ENCODE measurements at regions not wholly inside any gene's neighbourhood (a gene's known extent, or its start where the extent isn't known, plus 50 kb on each side); places are given as distances from the start of the nearest gene placed in this dataset.

- ATAC-seq (peak; percentile 31; the same call in 1 of the 3 replicates), DNase-seq (ENCODE audit: extremely low read depth in 1 of 4, low spot score in 3 of 4) (no peak), FAIRE-seq (no peak)
- no peaks in the 10 kb centered on the region for H3K79me2 ChIP-seq (ENCODE audit: control insufficient read depth, insufficient read depth, low read length)
- POLR2A ChIA-PET, result no interaction called here
- H3K27me3 ChIP-seq (ENCODE audit: control insufficient read depth in 2 of 2, insufficient read depth in 2 of 2, low read length in 2 of 2), result peaks cover 42 to 71% of the 10 kb centered on the region in 2 experiments
- H3K36me3 ChIP-seq (ENCODE audit: control insufficient read depth, insufficient read depth, low read length), result no peaks in the 10 kb centered on the region
- H3K9me3 ChIP-seq (replicated peaks; ENCODE audit: control insufficient read depth, insufficient read depth, low read depth, low read length), result no peaks in the 10 kb centered on the region
- TF ChIP-seq SIN3B (IDR thresholded peaks at IDR 0.05; ENCODE audit: low read depth) (no peak), CTCF (IDR thresholded peaks at IDR 0.05 in 2 of 3, conservative IDR thresholded peaks at IDR 0.05 in 1 of 3; ENCODE audit: insufficient read depth in 2 of 3, low read depth in 1 of 3, low read length in 3 of 3) (peak in 2 of 3 experiments; percentile 12 to 19; a peak in 1 of 6 replicates)
- intact Hi-C loops (cut with micrococcal nuclease) (no loop called here), in situ Hi-C loops (cut with MboI) (loop anchor here (25.0 kb wide), 1 partner anchor 540 kb away; no protein-coding TSS in a partner anchor)
- H3K9ac ChIP-seq (ENCODE audit: insufficient read depth in 1 of 2, low read depth in 2 of 2, low read length in 2 of 2), result no peak overlapping the region
- no peak overlapping the region for H3K27ac ChIP-seq (ENCODE audit: extremely low read depth, low read depth, low read length)
- H4K20me1 ChIP-seq (replicated peaks; ENCODE audit: control insufficient read depth, insufficient read depth, low read length), result 0 out of 2 replicates have a peak, but pooled peaks cover 9% of the 10 kb centered on the region
- 2% methylated on average over 20 of the region's 26 CpGs for WGBS (ENCODE audit: insufficient coverage, low coverage, missing lambda C conversion rate)
- BruUV-seq (replicated peaks), result no TSS peak
- CTCF ChIA-PET (ENCODE audit: low intra/inter-chr PET ratio), result no interaction called here
- no peak overlapping the region for H3K4me3 ChIP-seq
- H3K9me1 ChIP-seq (ENCODE audit: control insufficient read depth, insufficient read depth, low read length), result peaks cover 2% of the 10 kb centered on the region
- H3K4me2 ChIP-seq (ENCODE audit: insufficient read depth, low read length), result no peak overlapping the region
- H3K4me1 ChIP-seq (replicated peaks in 1 of 2; ENCODE audit: control insufficient read depth in 2 of 2, insufficient read depth in 2 of 2, low read length in 2 of 2), result peaks cover 0 to 6% of the 10 kb centered on the region in 2 experiments; a peak in 2 of 5 replicates
- no peak overlapping the region for H2AFZ ChIP-seq (ENCODE audit: low read depth, low read length)
Observed at GRCh38 chr11:70522593-70523311, 124.4 kb downstream of the CTTN start.

All from K562 (cell line).